ENCODE measurements at regions not wholly inside any gene's neighbourhood (a gene's known extent, or its start where the extent isn't known, plus 50 kb on each side); places are given as distances from the start of the nearest gene placed in this dataset.

DNA sequence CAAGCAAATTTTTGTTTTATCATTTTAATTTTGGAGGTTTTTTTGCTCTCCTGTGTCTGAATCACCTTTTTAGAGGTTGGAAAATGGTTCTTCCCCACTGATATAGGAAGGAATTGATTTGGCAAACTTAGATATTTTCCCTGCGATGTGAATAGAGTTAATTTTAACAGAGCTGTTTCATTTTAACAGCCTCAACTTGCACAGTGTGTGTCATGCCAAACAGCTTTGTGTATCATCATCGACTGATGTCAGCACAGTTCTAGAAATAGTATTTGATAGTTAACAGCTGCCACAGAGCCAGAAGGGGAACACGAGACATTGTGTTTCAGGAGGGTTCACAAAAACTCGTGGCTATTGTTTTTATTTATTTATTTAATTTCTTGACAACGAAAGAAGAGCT lies 243.1 kb upstream of the FOXN3 start:
- DNase-seq, result no peak

DNA sequence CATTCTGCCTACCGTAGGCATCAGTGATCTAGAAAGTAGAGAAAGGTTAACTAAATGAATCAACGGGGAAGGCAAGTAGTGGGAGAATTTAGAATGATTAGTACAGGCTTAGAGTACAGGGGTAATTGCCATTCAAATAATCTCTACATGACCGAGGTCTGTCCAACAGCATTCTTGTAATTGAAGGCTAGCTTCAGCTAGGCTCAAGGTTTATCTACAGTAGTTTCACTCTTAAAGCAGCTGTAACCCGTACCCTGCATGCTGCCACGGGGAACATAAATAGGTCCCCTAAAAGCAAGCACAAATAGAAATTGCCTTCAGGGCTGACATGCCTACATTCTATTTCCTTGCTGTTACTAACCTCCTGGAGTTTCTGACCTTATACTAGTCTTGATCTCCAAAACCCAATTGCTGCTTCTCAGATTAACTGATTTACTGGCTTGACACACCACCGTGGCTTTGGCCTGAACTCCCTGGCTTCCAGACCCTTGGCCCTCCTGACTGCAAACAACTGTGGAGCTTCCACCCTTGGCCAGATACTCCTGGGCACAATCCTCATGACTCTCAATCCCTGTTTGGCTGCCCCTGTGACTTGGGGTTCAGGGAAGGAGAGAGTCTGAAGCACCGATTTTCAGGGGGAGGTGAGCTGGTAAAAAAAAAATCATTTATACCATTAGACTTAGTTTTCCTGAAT lies 242.1 kb upstream of the FOXN3 start:
- DNase-seq, result no peak

DNA sequence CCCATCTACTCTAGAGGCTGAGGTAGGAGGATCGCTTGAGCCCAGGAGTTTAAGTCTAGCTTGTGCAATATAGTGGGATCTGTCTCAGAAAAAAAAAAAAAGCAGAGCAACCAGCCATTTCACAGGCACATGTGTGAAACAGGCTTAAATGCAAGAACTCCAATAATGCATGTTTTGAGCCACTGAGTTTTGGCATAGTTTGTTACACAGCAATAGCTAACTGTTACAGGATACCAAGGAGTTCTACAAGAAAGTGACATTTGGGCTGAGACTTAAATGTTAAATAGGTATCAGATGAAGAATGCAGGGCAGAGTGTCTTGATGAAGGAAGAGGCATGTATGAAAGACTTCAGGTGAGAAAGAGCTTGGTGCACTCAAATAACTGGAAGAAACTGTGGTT lies 240.0 kb upstream of the FOXN3 start:
- no peak for DNase-seq

DNA sequence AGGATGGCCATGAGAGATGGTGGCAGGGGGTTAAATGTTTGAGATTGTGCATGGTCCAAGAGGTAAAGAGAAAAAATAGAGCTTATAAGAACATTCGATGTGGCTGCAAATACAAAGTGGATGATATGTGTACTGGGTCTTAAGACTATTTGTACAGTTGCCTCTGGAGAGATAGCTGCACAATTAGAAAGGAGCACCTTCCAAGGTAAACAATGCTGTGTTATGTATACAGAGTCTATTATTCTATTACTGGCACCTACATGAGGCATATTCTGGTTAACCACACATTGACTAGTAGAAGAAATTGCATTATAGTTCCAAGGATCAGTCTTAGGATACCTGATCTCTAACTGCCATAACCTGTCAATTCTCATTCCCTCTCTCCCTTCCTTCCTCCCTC lies 238.0 kb upstream of the FOXN3 start:
- DNase-seq, result no peak

DNA sequence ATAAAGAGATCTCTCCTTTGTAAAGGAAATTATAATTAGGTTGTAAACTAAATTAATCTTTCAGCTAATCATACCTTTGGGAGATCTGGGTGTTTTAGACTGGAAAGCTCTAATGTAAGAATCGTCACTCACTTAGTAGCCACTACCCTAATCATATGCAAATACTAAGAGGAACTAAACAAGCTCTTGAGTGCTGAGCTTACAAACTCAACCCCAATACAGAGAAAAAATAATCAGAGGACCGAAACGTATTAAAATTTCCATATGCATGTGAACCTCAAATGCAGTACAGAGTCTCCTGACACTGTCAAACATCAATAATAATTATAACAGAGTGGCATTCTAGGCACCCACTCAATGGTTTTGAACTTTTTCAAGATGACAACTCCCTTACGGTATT lies 235.3 kb upstream of the FOXN3 start:
- DNase-seq, result no peak

DNA sequence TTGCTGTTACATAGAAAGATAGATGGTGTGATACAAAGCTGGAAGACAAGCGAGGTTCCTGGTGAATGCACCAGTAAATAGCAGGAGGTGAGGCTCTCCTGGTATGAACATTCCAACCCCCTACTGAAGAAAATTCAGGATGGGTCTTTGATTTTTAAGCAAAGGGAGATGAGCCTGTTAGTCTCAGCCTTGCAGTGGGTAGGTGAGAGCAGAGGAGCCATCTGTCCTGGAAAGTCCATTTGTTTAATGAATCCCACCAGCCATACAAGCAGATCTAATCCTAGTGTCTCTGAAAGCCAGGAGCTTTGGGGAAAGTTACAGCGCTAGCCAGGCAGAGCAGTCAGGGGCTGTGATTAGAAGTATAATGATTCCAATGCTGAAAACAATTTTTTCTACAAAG lies 234.8 kb upstream of the FOXN3 start:
- no peak for DNase-seq

DNA sequence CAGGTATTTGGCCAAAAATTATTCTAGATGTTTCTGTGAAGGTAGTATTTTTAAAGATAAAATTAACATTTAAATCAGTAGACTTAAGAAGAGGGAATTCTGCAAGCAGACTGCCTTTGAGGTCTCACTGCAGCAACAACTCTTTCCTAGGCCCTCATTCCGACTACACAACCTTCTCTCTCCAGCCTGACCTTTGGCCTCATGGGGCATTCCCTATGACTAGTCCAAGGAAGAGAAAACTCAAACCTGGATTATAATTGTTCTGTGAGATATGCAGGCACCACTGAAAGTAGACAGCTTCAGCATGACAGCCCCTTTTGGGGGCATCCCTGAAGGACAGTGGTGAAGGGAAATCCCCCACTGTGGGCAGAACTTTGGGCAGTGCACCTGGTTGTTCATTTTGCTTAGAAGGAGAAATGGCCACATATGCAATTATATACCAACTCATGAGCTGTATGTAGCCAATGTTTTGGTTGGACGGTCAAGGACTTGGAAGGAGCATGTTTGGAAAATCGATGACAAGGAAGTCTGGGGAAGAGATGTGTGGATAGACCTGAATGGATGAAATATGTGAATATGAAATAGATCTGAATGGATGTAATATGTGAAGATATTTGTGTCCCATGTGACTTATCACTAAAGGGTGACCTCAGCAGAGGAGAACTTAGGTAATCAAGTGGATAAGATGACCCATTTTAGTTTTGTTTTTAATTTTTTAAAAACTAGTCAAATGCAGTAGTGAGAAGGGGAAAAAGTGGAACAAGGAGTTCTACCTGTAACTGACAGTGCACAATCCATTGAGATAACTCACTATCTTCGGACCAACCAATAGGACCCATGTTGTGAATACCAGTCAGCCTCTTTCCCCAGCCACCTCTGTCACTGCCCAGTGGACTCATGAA lies 233.3 kb upstream of the FOXN3 start:
- no peak for DNase-seq

DNA sequence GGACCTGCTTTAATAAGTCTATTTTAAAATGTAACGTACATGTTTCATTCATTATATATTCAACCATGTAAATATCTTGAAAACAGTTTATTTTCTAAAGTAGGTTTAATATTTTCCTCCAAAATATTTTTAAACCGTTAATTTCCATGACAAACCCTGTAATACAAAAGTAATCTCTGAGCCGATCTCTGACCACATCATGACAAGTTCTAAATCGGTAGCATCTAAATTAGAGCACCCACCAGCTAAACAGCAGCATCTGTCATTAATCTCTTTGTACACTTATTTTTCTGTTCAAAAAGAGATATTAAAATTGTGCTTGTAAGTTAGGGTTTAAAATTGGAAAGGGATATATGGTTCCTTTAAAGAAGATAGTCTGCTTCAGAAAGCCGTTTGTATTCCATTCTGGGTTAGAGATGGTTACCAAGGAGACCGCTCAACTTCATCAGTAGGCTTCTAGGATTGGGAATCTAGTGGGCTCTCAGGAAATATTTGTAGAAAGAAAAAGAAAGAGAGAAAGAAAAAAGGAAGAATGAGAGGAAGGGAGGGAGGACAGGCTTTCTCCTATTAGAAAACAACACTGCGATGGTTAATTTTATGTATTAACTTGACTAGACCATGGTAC lies 232.5 kb upstream of the FOXN3 start:
- no peak for DNase-seq

DNA sequence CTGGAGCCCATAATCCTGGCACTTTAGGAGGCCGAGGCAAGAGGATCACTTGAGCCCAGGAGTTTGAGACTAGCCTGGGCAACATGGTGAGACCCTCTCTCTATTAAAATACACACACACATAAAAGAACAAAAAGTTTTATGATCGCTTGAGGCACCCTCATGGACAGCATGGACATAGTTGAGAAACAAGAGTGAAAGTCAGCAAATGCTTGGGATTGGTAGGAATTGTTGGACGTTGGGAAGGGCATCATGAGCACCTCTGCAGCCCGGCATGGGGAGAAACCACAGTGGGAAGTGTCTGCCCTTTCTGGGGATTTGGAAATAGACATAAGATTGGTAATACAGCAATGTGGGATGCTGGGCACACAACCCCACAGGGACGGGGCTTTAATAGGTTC lies 231.9 kb upstream of the FOXN3 start:
- no peak for DNase-seq

DNA sequence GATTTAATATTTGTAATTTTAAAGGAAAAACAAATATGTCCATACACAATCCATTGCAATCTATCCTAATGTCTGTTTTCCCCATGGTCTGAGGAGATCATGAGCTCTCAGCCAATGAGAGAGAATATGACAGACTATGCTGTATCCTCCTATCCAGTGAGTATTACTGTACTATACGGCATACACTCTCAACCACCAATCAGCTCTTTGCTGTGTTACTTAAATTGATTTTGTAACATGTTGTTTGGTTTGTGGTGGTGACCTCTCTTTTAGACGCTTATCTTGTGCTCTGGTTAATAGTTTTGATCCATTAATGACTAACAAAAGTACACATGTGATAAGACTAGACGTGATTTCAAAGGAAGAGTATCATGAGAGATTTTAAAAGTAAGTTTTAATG lies 231.5 kb upstream of the FOXN3 start:
- DNase-seq, result no peak

DNA sequence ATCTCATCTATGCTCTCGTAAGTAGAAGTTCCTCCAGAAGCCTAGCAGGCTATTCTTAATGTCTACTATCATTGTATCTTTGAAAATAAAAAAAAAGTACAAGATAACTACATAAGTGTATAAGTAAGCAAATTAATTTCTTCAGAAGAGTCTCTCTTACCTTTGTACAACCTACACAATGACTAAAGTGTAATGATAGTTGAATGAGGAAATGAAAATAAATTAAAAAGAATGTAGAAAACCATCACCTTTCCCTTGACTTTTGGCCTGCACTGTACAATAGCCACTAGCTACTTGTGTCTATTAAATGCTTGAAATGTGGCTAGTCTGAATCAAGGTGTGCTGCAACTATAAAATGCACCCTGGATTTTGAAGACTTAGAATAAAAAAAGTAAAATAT lies 229.9 kb upstream of the FOXN3 start:
- no peak for DNase-seq

DNA sequence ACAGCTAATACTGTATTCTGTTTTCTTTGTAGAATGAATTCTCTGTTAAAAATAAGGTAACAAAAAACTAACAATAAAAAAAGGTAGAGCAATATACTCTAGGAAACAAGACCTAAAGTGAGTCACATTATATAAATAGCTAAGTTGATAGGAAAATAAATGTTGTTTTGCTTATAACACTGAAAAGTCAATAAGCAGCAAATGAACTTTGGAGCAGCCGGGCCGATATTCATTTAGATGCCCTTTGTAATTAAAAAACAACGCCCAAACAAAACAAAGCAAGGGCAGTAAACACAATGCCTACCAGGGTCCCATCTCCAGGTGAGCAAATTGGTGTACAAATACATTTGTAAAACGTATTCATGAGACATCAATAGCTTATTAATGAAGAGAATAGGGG lies 227.6 kb upstream of the FOXN3 start:
- DNase-seq, result no peak

DNA sequence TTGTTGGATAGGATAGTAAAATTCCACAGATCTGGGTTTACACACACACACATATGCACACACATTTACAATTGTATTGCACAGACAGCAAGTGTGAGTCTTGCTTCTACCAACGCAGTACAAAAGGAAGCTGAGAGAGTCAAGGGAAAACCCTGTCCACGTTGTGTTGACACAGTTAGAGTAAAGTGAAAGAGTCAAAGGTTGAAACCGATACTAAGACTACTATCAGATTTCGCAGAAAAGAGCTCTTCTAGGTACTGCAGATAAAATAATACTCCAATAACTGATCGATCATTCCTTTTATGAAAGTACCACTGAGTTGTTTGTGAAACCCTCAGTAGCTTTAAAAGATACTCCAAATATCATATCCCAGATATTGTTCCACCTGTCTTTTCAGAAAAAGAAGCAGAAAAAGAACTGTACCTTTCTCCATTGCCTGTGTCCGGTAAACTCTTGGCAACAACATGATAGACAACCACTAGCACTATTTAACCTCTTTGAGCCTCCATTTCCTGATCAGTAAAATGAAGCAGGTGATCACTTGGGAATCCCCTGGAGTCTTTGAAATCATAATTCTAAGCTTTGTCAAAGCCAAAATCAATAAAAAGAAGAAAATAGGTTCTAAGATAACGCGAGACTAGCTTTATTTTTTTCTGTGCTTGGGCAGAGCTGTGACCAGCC lies 224.6 kb upstream of the FOXN3 start:
- DNase-seq, result no peak

DNA sequence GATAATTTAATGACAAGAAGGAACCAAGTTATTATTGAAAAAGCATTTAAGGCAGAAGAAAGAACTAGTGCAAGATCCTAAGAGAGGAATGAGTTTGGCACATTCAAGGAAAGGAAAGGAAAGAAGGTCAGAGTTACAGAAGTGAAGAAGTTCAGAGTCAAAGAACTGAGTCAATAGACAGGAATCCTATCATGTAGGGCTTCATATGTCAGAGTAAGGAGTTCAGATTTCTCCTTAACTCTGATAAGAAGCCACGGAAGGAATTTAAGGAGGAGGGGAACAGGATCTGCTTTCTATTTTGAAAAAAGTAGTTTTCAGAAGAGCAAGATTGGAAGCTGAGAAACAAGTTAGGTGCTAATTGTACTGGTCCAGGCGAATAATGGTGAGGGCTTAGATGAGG lies 223.1 kb upstream of the FOXN3 start:
- no peak for DNase-seq

DNA sequence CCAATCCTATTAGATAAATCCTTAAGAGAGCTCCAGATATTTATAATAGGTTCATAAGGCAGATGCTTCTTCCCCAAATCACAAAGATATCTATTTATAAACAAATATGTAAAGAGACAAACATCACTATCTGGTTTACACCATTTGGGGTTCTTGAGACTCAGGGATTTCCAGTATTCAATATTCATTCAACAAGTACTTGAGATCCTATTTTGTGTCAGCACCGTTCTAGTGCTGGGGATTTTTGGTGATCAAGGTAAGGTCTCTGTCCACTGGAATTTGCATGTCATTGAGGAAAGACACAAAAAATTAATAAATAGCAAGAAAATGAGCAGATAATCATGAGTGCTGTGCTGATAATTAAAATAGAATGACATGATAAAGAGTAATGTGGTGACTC lies 222.7 kb upstream of the FOXN3 start:
- no peak for DNase-seq

DNA sequence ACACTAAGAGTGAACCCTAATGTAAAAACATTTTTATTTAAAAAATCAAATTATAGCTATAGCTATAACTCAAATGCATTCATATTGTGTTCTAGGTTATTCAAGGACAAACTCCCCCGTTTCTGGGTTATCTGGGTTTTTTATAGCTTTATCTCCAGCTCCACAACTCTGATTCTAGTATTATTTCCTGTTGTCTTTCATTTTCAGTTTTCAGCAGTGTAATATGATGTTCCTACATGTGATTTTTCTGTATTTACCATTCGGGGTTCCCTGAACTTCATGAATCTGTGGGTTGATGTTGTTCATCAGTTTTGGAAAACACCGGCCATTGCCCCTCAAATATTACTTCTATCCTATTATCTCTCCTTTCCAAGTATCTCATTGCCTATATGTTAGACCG lies 221.9 kb upstream of the FOXN3 start:
- DNase-seq, result no peak

DNA sequence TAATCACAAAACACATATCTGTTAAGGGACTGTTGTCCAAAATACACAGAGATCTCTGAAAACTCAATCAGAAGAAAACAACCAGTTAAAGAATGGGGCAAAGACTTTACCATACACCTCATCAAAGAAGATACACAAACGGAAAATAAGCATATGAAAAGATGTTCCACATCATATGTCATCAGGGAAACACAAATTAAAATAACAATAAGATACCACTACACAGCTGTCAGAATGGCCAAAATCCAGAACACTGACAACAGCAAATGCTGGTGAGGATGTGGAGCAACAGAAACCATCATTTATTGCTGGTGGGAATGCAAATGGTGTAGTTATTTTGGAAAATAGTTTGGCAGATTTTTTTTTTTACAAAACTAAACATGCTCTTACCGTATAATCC lies 220.5 kb upstream of the FOXN3 start:
- DNase-seq, result no peak

DNA sequence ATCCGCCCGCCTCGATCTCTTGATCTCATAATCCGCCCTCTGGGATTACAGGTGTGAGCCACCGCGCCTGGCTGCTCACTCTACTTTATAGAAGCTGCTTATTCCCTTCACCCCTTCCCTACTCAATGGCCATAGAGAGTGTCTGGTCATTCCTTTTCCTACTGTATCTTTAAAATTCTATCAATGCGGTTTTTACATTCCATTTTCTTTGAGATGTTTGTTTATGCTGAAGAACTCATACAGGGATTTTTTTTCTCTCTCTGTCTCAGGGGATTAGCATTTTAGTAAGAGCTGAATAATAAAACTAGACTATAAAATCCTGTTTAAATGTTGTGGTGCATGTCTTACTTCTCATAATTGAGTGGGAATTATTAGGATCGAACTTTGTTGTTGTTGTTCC lies 218.6 kb upstream of the FOXN3 start:
- DNase-seq, result no peak

DNA sequence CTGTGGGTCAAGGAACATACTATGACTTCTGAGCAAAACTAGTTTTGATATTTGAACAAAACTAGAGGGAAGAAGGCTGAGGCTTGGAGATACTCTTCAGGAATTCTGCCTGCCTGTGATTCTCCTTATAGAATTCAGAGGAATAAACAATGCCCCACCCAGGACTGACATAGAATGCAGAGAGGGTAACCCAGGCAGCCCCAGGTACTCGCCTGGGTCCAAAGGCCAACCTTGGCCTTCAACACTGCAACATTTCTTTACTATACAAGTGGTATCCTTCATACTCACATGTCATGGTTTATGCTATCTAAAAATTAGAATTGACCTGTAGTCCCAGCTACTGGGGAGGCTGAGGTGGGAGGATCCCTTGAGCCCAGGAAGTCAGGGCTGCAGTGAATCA lies 217.0 kb upstream of the FOXN3 start:
- no peak for DNase-seq

DNA sequence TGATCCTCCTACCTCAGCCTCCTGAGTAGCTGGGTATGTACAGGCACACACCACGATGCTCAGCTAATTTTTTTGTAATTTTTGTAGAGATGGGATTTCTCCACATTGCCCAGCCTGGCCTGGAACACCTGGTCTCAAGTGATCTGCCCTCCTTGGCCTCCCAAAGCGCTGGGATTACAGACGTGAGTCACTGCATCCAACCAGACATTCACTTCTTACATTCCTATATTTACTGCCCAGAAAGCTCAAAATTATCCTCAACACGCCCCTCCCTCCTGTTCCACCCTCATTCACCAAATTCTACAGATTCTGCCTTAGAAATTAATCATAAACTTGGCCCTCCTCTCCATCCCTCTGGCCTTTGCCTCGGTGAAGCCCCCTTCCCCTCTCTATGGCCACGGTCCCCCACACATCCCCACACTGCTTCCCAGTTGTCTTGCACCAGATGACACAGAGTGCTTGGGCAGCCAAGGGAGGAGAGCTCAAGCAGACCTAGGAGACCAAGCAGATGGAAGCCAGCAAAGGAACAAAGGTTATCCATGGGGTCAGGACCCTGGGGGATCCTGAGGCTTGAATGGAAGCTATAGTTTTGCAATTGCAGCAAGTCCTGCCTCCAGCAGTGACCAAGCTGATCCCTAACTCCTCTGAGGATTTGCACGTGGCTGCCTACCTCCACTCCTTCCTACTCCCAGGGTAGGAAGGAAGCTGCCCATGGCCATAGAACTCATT lies 213.2 kb upstream of the FOXN3 start:
- no peak for DNase-seq

DNA sequence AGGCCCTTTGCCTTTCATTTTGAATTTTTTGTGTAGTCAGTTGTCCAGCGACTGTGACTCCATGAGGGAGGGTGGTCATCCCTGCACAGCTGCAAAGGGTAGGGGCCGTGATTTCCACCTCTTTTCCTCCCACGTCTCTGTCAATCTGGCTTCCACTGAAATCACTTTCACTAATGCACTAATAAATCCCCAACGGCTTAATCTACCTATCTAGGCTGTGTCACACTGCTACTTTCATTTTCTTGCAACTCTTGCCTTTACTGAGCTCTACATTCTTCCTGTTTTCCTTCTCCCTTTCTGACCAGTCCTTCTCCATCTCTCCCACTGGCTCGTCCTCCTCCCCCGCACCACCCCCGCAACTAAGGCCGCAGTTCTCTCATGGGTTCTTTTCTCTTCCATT lies 212.3 kb upstream of the FOXN3 start:
- DNase-seq, result no peak

DNA sequence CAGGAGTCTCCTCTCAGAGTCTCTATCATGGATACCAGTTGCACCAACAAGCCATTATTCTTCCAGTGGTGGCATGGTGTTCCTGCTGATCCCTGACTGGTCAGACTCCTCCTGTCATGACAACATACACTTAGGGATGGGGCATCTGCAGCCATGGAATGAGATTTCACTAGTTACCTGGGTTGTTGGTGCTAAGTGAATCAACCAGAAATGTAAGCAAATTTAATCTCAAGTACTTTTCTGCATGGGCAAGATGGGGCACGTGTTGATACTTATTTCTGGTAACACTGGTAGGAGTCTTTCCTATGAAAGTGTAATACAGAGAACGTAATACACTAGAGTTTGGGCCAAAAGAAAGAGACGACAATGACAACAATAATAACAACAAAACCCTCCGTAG lies 211.5 kb upstream of the FOXN3 start:
- no peak for DNase-seq

DNA sequence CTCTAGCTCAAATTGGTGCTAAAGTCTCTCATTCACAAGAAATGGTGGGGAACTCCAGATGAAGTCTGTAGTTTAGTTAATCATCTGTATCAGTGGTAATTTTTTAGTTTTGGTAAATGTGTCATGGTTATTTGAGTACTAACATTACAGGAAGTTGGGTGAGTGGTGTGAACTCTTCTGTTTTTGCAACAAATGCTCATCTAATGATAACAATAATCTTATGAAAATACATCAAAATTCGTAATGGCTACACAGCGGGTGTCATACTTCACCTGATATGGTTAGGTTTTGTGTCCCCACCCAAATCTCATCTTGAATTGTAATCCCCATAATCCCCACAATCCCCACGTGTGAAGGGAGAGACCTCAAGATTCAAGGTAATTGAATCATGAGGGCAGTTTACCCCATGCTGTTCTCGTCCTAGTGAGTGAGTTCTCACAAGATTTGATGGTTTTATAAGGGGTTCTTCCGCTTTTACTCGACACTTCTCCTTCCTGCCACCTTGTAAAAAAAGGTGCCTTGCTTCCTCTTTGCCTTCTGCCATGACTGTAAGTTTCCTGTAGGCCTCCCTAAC lies 209.3 kb upstream of the FOXN3 start:
- no peak for DNase-seq
